ENCODE measurements at regions not wholly inside any gene's neighbourhood (a gene's known extent, or its start where the extent isn't known, plus 50 kb on each side); places are given as distances from the start of the nearest gene placed in this dataset.

GRCh38 chr7:153858355-153858754 is 193.8 kb upstream of the DPP6 start:
- no peak for FAIRE-seq
- no TSS peak for BruUV-seq (replicated peaks)
- POLR2A ChIA-PET: no interaction called here

GRCh38 chr7:153859239-153859638 is 193.0 kb upstream of the DPP6 start:
- Histone ChIP-seq H3K27me3 (ENCODE audit: control insufficient read depth in 1 of 2, insufficient read depth in 2 of 2, low read length in 2 of 2) (no peaks in the 10 kb centered on the region), H3K9me3 (ENCODE audit: low read length) (peaks cover 19% of the 10 kb centered on the region), H3K4me2 (ENCODE audit: low read depth, low read length) (no peak overlapping the region), H3K4me3 (replicated peaks in 1 of 3; ENCODE audit: insufficient read depth in 1 of 3, low read depth in 2 of 3, low read length in 3 of 3) (no peak overlapping the region), H4K20me1 (ENCODE audit: insufficient read depth, low read length) (no peaks in the 10 kb centered on the region), H3K27ac (ENCODE audit: extremely low read length, insufficient read depth, low read length) (no peak overlapping the region), H2AFZ (ENCODE audit: low read length) (no peak overlapping the region), H3K79me2 (ENCODE audit: insufficient read depth, low read length) (no peaks in the 10 kb centered on the region), H3K36me3 (replicated peaks in 1 of 2; ENCODE audit: control insufficient read depth in 1 of 2, insufficient read depth in 2 of 2, low read length in 2 of 2) (no peaks in the 10 kb centered on the region), H3K4me1 (ENCODE audit: insufficient read depth, low read length) (no peaks in the 10 kb centered on the region), H3K9ac (ENCODE audit: insufficient read depth, low read depth, low read length) (no peak overlapping the region)
- FAIRE-seq: no peak
- no peak for ATAC-seq
- CTCF ChIA-PET (ENCODE audit: low intra/inter-chr PET ratio, low total read pairs): no interaction called here
- intact Hi-C loops (cut with micrococcal nuclease; ENCODE audit: unreplicated experiment): no loop called here
- no TSS peak for BruUV-seq (replicated peaks)
- POLR2A ChIA-PET: no interaction called here
- DNase-seq (ENCODE audit: low spot score): no peak
- 0% methylated on average over 6 of the region's 6 CpGs for WGBS (ENCODE audit: low lambda C conversion rate)
- in situ Hi-C loops (cut with HindIII; ENCODE audit: extremely low pct_ligation_motif_present, low pct_unique_long_range_greater_than_20kb): no loop called here
- no peak for TF ChIP-seq ZNF646 (CRISPR knock-in tag; IDR thresholded peaks at IDR 0.05)
- TF ChIP-seq MEF2D (CRISPR knock-in tag; IDR thresholded peaks at IDR 0.05): no peak
- TF ChIP-seq KDM1A (CRISPR knock-in tag; IDR thresholded peaks at IDR 0.05): no peak
- TF ChIP-seq GLI4 (CRISPR knock-in tag; IDR thresholded peaks at IDR 0.05; ENCODE audit: borderline replicate concordance): no peak
- peak; percentile 91 for TF ChIP-seq MNT (IDR thresholded peaks at IDR 0.05)
- TF ChIP-seq BRF2 (CRISPR knock-in tag; IDR thresholded peaks at IDR 0.05): no peak

More at GRCh38 chr7:153858355-153858754, 193.8 kb upstream of the DPP6 start:
- no peak overlapping the region for H3K4me3 ChIP-seq (replicated peaks in 1 of 3; ENCODE audit: insufficient read depth in 1 of 3, low read depth in 2 of 3, low read length in 3 of 3)
- TF ChIP-seq ZNF678 (CRISPR knock-in tag; IDR thresholded peaks at IDR 0.05) (no peak), CREB1 (IDR thresholded peaks at IDR 0.05) (0 out of 2 replicates have a peak, but pooled peaks have one; percentile 14), CREB1 (CRISPR knock-in tag; IDR thresholded peaks at IDR 0.05) (no peak)
- H3K27ac ChIP-seq (ENCODE audit: extremely low read length, insufficient read depth, low read length): no peak overlapping the region
- H3K4me1 ChIP-seq (ENCODE audit: insufficient read depth, low read length): no peaks in the 10 kb centered on the region
- in situ Hi-C loops (cut with HindIII; ENCODE audit: extremely low pct_ligation_motif_present, low pct_unique_long_range_greater_than_20kb) (no loop called here), intact Hi-C loops (cut with micrococcal nuclease; ENCODE audit: unreplicated experiment) (no loop called here)
- H2AFZ ChIP-seq (ENCODE audit: low read length): no peak overlapping the region
- H3K79me2 ChIP-seq (ENCODE audit: insufficient read depth, low read length): no peaks in the 10 kb centered on the region
- H3K9ac ChIP-seq (ENCODE audit: insufficient read depth, low read depth, low read length): no peak overlapping the region
- WGBS (ENCODE audit: low lambda C conversion rate): 4% methylated on average over 4 of the region's 4 CpGs
- H4K20me1 ChIP-seq (ENCODE audit: insufficient read depth, low read length): no peaks in the 10 kb centered on the region
- DNase-seq (ENCODE audit: low spot score): no peak
- CTCF ChIA-PET (ENCODE audit: low intra/inter-chr PET ratio, low total read pairs): no interaction called here
- no peaks in the 10 kb centered on the region for H3K36me3 ChIP-seq (replicated peaks in 1 of 2; ENCODE audit: control insufficient read depth in 1 of 2, insufficient read depth in 2 of 2, low read length in 2 of 2)
- no peak overlapping the region for H3K4me2 ChIP-seq (ENCODE audit: low read depth, low read length)
- no peak for ATAC-seq
- H3K27me3 ChIP-seq (ENCODE audit: control insufficient read depth in 1 of 2, insufficient read depth in 2 of 2, low read length in 2 of 2): no peaks in the 10 kb centered on the region
- peaks cover 14% of the 10 kb centered on the region for H3K9me3 ChIP-seq (ENCODE audit: low read length)
